ENCODE measurements at regions not wholly inside any gene's neighbourhood (a gene's known extent, or its start where the extent isn't known, plus 50 kb on each side); places are given as distances from the start of the nearest gene placed in this dataset.

DNA sequence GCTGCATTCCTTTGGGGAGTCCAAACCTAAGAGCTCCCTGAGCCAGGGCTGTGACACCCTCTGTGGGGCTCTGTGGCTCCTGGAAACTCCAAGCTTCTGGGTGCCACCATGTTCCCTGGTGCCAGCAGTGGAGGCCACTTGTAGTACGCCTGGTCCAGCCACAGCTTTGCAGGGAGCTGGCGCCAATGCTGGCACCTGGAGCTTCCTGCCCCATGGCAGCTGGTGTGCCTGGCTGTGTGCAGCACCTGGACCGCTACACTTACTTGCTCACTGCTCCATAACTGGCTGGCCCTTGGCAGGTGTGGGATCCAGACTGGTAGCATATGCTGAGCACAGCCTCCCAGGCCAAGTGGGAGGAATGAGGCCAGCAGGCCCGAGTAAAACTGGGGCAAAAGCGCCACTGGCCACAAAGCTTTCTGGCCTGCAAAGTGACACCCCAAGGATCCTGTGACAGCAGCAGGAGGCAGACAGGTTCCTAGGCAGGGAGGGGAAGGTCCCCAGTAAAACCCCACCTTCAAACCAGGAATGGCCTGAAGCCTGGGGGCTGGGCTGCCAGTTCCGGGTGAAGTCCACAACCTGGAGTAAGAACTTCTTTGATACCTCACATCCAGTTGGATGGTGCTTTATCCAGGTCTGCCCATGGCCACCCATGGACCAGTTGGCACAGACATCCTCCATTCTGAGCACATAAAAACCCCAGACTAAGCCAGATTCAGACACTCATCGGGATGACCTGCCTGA lies 461.0 kb downstream of the TBC1D32 start:
- H3K27me3 ChIP-seq: no peaks in the 10 kb centered on the region
- H3K27ac ChIP-seq: no peak overlapping the region
- intact Hi-C loops (cut with DNase I; ENCODE audit: low total_unique reads): no loop called here
- H3K4me1 ChIP-seq: no peaks in the 10 kb centered on the region
- H3K4me3 ChIP-seq: no peak overlapping the region
- H3K36me3 ChIP-seq: no peaks in the 10 kb centered on the region
- no peak for TF ChIP-seq CTCF (IDR thresholded peaks at IDR 0.05)
- no peaks in the 10 kb centered on the region for H3K9me3 ChIP-seq
- DNase-seq: peak in 1 of 2 donors; percentile 47

DNA sequence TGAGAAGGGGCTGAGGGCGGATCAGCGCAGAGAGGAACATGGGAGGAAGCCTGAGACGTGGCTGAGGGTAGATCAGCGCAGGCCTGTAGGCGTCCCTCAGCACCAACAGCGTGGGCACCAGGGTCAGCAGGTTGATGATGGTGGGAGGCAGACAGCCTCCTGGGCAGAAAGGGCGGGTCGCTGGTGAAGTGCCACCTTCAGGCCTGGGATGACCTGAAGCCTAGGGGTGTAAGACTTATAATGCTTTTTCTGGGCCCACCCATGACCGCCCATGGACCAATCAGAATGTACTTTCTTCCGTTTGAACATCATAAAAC lies 462.1 kb downstream of the TBC1D32 start:
- intact Hi-C loops (cut with DNase I; ENCODE audit: low total_unique reads): no loop called here
- TF ChIP-seq CTCF (IDR thresholded peaks at IDR 0.05): no peak
- Histone ChIP-seq H3K27me3 (no peaks in the 10 kb centered on the region), H3K4me3 (no peak overlapping the region), H3K36me3 (no peaks in the 10 kb centered on the region), H3K9me3 (no peaks in the 10 kb centered on the region), H3K27ac (no peak overlapping the region), H3K4me1 (no peaks in the 10 kb centered on the region)
- peak in 1 of 2 donors; percentile 34 for DNase-seq

- Histone ChIP-seq H3K36me3 (no peaks in the 10 kb centered on the region), H3K27me3 (no peaks in the 10 kb centered on the region), H3K9me3 (no peaks in the 10 kb centered on the region), H3K4me3 (no peak overlapping the region), H3K27ac (no peak overlapping the region), H3K4me1 (no peaks in the 10 kb centered on the region)
- DNase-seq: peak in 1 of 2 donors; percentile 54
- intact Hi-C loops (cut with DNase I; ENCODE audit: low total_unique reads): no loop called here
- TF ChIP-seq CTCF (IDR thresholded peaks at IDR 0.05): no peak
These were observed 462.6 kb downstream of the TBC1D32 start for GRCh38 chr6:120871416-120872261.

DNA sequence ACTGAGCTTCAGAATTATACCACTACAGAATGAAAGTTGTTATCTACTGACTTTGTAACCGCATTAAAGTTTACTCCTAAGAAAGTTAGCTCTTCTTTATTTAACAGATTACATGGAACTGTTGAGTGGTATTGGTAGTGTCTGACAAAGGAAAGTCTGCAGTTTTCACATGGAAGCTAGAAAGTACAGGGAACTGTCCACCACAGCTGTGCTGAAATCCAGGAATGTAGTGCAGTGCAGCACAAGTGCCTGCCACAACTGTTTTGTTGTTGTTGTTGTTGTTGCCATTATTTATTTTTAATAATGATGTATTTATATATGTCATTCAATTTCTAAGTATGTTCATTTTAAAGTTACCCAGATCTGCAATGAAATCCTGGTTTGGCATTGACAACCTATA lies 464.9 kb downstream of the TBC1D32 start:
- intact Hi-C loops (cut with DNase I; ENCODE audit: low total_unique reads): no loop called here
- no peak for DNase-seq

GRCh38 chr6:120857422-120857821 lies 476.9 kb downstream of the TBC1D32 start:
- peak in 1 of 2 donors; percentile 10 for DNase-seq
- Histone ChIP-seq H3K27ac (no peak overlapping the region), H3K27me3 (no peaks in the 10 kb centered on the region), H3K4me1 (no peaks in the 10 kb centered on the region), H3K36me3 (no peaks in the 10 kb centered on the region), H3K4me3 (no peak overlapping the region), H3K9me3 (no peaks in the 10 kb centered on the region)
- TF ChIP-seq CTCF (IDR thresholded peaks at IDR 0.05): no peak
- intact Hi-C loops (cut with DNase I; ENCODE audit: low total_unique reads): no loop called here

More for the DNA sequence above, 464.9 kb downstream of the TBC1D32 start:
- Histone ChIP-seq H3K4me3 (no peak overlapping the region), H3K27me3 (no peaks in the 10 kb centered on the region), H3K4me1 (no peaks in the 10 kb centered on the region), H3K27ac (no peak overlapping the region), H3K9me3 (no peaks in the 10 kb centered on the region), H3K36me3 (no peaks in the 10 kb centered on the region)
- TF ChIP-seq CTCF (IDR thresholded peaks at IDR 0.05): no peak

All from tibial artery (tissue), 4 donors.